ENCODE measurements at regions not wholly inside any gene's neighbourhood (a gene's known extent, or its start where the extent isn't known, plus 50 kb on each side); places are given as distances from the start of the nearest gene placed in this dataset.

- Histone ChIP-seq H3K36me3 (no peaks in the 10 kb centered on the region), H3K4me1 (no peaks in the 10 kb centered on the region), H3K27me3 (no peaks in the 10 kb centered on the region), H3K4me3 (no peak overlapping the region), H3K9me3 (peaks cover 0 to 4% (median 0%) of the 10 kb centered on the region in 3 donors), H3K27ac (no peak overlapping the region)
- intact Hi-C loops (cut with DNase I; ENCODE audit: low total_unique reads) = no loop called here
- TF ChIP-seq CTCF (IDR thresholded peaks at IDR 0.05) = no peak
- DNase-seq = no peak
Observed at GRCh38 chr6:119845161-119845560, 495.6 kb upstream of the MAN1A1 start.

- Histone ChIP-seq H3K4me1 (no peaks in the 10 kb centered on the region), H3K4me3 (no peak overlapping the region), H3K27me3 (no peaks in the 10 kb centered on the region), H3K9me3 (peaks cover 0 to 4% (median 0%) of the 10 kb centered on the region in 3 donors), H3K36me3 (no peaks in the 10 kb centered on the region), H3K27ac (no peak overlapping the region)
- DNase-seq = no peak
- intact Hi-C loops (cut with DNase I; ENCODE audit: low total_unique reads) = no loop called here
- TF ChIP-seq CTCF (IDR thresholded peaks at IDR 0.05) = no peak
Observed at GRCh38 chr6:119844387-119844786, 494.8 kb upstream of the MAN1A1 start.

GRCh38 chr6:119842191-119842590, 492.6 kb upstream of the MAN1A1 start:
- no peak for TF ChIP-seq CTCF (IDR thresholded peaks at IDR 0.05)
- no peaks in the 10 kb centered on the region for H3K4me1 ChIP-seq
- no peak overlapping the region for H3K27ac ChIP-seq
- H3K36me3 ChIP-seq = no peaks in the 10 kb centered on the region
- H3K9me3 ChIP-seq = peaks cover 0 to 4% (median 0%) of the 10 kb centered on the region in 3 donors
- intact Hi-C loops (cut with DNase I; ENCODE audit: low total_unique reads) = no loop called here
- no peak for DNase-seq
- H3K4me3 ChIP-seq = no peak overlapping the region
- no peaks in the 10 kb centered on the region for H3K27me3 ChIP-seq

GRCh38 chr6:119838043-119838442, 488.5 kb upstream of the MAN1A1 start:
- DNase-seq = no peak
- intact Hi-C loops (cut with DNase I; ENCODE audit: low total_unique reads) = no loop called here
- no peaks in the 10 kb centered on the region for H3K4me1 ChIP-seq

GRCh38 chr6:119834418-119834817, 484.9 kb upstream of the MAN1A1 start:
- intact Hi-C loops (cut with DNase I; ENCODE audit: low total_unique reads) = no loop called here
- Histone ChIP-seq H3K36me3 (no peaks in the 10 kb centered on the region), H3K4me3 (no peak overlapping the region), H3K27ac (no peak overlapping the region), H3K9me3 (no peaks in the 10 kb centered on the region), H3K4me1 (no peaks in the 10 kb centered on the region), H3K27me3 (no peaks in the 10 kb centered on the region)
- no peak for DNase-seq
- no peak for TF ChIP-seq CTCF (IDR thresholded peaks at IDR 0.05)

More at GRCh38 chr6:119838043-119838442, 488.5 kb upstream of the MAN1A1 start:
- H3K27me3 ChIP-seq = no peaks in the 10 kb centered on the region
- H3K27ac ChIP-seq = no peak overlapping the region
- H3K9me3 ChIP-seq = peaks cover 0 to 4% (median 0%) of the 10 kb centered on the region in 3 donors
- no peaks in the 10 kb centered on the region for H3K36me3 ChIP-seq
- no peak for TF ChIP-seq CTCF (IDR thresholded peaks at IDR 0.05)
- H3K4me3 ChIP-seq = no peak overlapping the region

- Histone ChIP-seq H3K36me3 (no peaks in the 10 kb centered on the region), H3K27me3 (no peaks in the 10 kb centered on the region), H3K4me3 (no peak overlapping the region), H3K4me1 (no peaks in the 10 kb centered on the region), H3K27ac (no peak overlapping the region), H3K9me3 (no peaks in the 10 kb centered on the region)
- TF ChIP-seq CTCF (IDR thresholded peaks at IDR 0.05) = no peak
- intact Hi-C loops (cut with DNase I; ENCODE audit: low total_unique reads) = no loop called here
- DNase-seq = no peak
Observed at GRCh38 chr6:119832411-119832810, 482.9 kb upstream of the MAN1A1 start.

All from tibial artery (tissue), 4 donors.